ENCODE measurements at regions not wholly inside any gene's neighbourhood (a gene's known extent, or its start where the extent isn't known, plus 50 kb on each side); places are given as distances from the start of the nearest gene placed in this dataset.

- no peak for TF ChIP-seq ZBTB33 (IDR thresholded peaks at IDR 0.05; ENCODE audit: extremely low read depth, insufficient replicate concordance, low read length)
- no peak for TF ChIP-seq REST (IDR thresholded peaks at IDR 0.05; ENCODE audit: low read depth)
- TF ChIP-seq JUND (IDR thresholded peaks at IDR 0.05), result no peak
Observed at GRCh38 chr11:70745451-70745850, 347.1 kb downstream of the CTTN start (continued).

GRCh38 chr11:70745941-70746340, 347.6 kb downstream of the CTTN start:
- no peak overlapping the region for H3K4me3 ChIP-seq (replicated peaks in 1 of 2; ENCODE audit: low read depth in 1 of 2, low read length in 2 of 2)
- no peaks in the 10 kb centered on the region for H3K79me2 ChIP-seq (ENCODE audit: insufficient read depth, low read length)
- no peaks in the 10 kb centered on the region for H4K20me1 ChIP-seq (ENCODE audit: insufficient read depth)
- POLR2A ChIA-PET, result no interaction called here
- H3K4me1 ChIP-seq (ENCODE audit: control insufficient read depth in 1 of 2, insufficient read depth in 2 of 2, low read length in 2 of 2), result peaks cover 6% of the 10 kb centered on the region in 2 experiments; a peak in 3 of 4 replicates
- H3K9me2 ChIP-seq (ENCODE audit: insufficient read depth), result no peaks in the 10 kb centered on the region
- no peak overlapping the region for H2AFZ ChIP-seq (ENCODE audit: low read depth, low read length, poor library complexity, severe bottlenecking)
- no peaks in the 10 kb centered on the region for H3K36me3 ChIP-seq (ENCODE audit: control insufficient read depth in 1 of 2, insufficient read depth in 2 of 2, low read length in 2 of 2)
- H3K27me3 ChIP-seq (ENCODE audit: insufficient read depth, low read length), result no peaks in the 10 kb centered on the region
- RAD21 ChIA-PET (ENCODE audit: low non-redundant PET in 1 of 2, low total read pairs in 2 of 2, uncharacterized antibody in 2 of 2, unreplicated experiment in 2 of 2), result no interaction called here
- H3K9ac ChIP-seq (ENCODE audit: low read length), result no peak overlapping the region
- DNase-seq (ENCODE audit: low read depth, low spot score) (no peak), ATAC-seq (no peak)
- no TSS peak for BruUV-seq (replicated peaks)
- no peak overlapping the region for H3K27ac ChIP-seq (ENCODE audit: low read depth, low read length)
- intact Hi-C loops (cut with micrococcal nuclease), result no loop called here
- H3K4me2 ChIP-seq (ENCODE audit: low read length), result no peak overlapping the region
- peaks cover 10 to 11% of the 10 kb centered on the region in 2 experiments; a peak in 2 of 4 replicates for H3K9me3 ChIP-seq (ENCODE audit: control insufficient read depth in 1 of 2, insufficient read depth in 1 of 2, low read depth in 1 of 2, low read length in 2 of 2)
- CTCF ChIA-PET, result no interaction called here
- TF ChIP-seq ELF1 (IDR thresholded peaks at IDR 0.05; ENCODE audit: borderline replicate concordance, low read depth), result no peak
- no peak for TF ChIP-seq ZNF274 (IDR thresholded peaks at IDR 0.05; ENCODE audit: low read depth, low read length)
- no peak for TF ChIP-seq POLR2AphosphoS5 (IDR thresholded peaks at IDR 0.05; ENCODE audit: low read depth, low read length)
- no peak for TF ChIP-seq CBX3 (IDR thresholded peaks at IDR 0.05; ENCODE audit: low read depth)
- TF ChIP-seq SIN3A (IDR thresholded peaks at IDR 0.05; ENCODE audit: low read depth), result no peak
- no peak for TF ChIP-seq REST (IDR thresholded peaks at IDR 0.05; ENCODE audit: low read depth)
- TF ChIP-seq RAD21 (IDR thresholded peaks at IDR 0.05; ENCODE audit: low read depth), result no peak
- no peak for TF ChIP-seq EGR1 (IDR thresholded peaks at IDR 0.05; ENCODE audit: low read depth)
- no peak for TF ChIP-seq ZBTB33 (IDR thresholded peaks at IDR 0.05; ENCODE audit: extremely low read depth, insufficient replicate concordance, low read length)
- TF ChIP-seq ZFX (IDR thresholded peaks at IDR 0.05), result no peak
- TF ChIP-seq POLR2A (IDR thresholded peaks at IDR 0.05; ENCODE audit: borderline replicate concordance, extremely low read depth, insufficient read depth, insufficient read length), result no peak
